Glutamatergic neuron (in vitro differentiated cells): ENCODE measurements at regions not wholly inside any gene's neighbourhood (a gene's known extent, or its start where the extent isn't known, plus 50 kb on each side); places are given as distances from the start of the nearest gene placed in this dataset.

Experiments used
- DNase-seq: peaks from one replicate; pipeline ENCODE4 v3.0.0; 2022
- H3K27ac Mint-ChIP-seq: one replicate; pipeline ENCODE4 v1.8.0; 2020; ENCODE audit warnings: mild to moderate bottlenecking, mixed read lengths, inconsistent platforms; ENCODE audit not compliant: unreplicated experiment
- H3K27me3 Mint-ChIP-seq: one replicate; pipeline ENCODE4 v1.8.0; 2020; ENCODE audit warnings: mild to moderate bottlenecking, moderate library complexity, mixed read lengths, inconsistent platforms; ENCODE audit not compliant: unreplicated experiment
- H3K36me3 Mint-ChIP-seq: one replicate; pipeline ENCODE4 v1.8.0; 2020; ENCODE audit warnings: mild to moderate bottlenecking, mixed read lengths, inconsistent platforms; ENCODE audit not compliant: unreplicated experiment
- H3K4me1 Mint-ChIP-seq: one replicate; pipeline ENCODE4 v1.8.0; 2020; ENCODE audit warnings: mild to moderate bottlenecking, low read depth, mixed read lengths, inconsistent platforms; ENCODE audit not compliant: unreplicated experiment
- H3K4me3 Mint-ChIP-seq: one replicate; pipeline ENCODE4 v1.8.0; 2020; ENCODE audit warnings: mild to moderate bottlenecking, mixed read lengths, inconsistent platforms; ENCODE audit not compliant: unreplicated experiment
- H3K9me3 Mint-ChIP-seq: one replicate; pipeline ENCODE4 v1.8.0; 2020; ENCODE audit warnings: mild to moderate bottlenecking, moderate library complexity, mixed read lengths, inconsistent platforms; ENCODE audit not compliant: unreplicated experiment
- TF ChIP-seq, protein P1 (sequence below): fragments of 200-600 bp; sonication (generic); IDR thresholded peaks from one replicate; pipeline ENCODE4 v1.5.0; 2021; ENCODE audit not compliant: partially characterized antibody, unreplicated experiment

- H3K27me3 Mint-ChIP-seq, result no peaks in the 10 kb centered on the region
- DNase-seq, result no peak
- no peak overlapping the region for H3K4me3 Mint-ChIP-seq
- no peaks in the 10 kb centered on the region for H3K4me1 Mint-ChIP-seq
- no peak overlapping the region for H3K27ac Mint-ChIP-seq
- H3K36me3 Mint-ChIP-seq, result peaks cover 13% of the 10 kb centered on the region
- TF ChIP-seq, protein P1, sequence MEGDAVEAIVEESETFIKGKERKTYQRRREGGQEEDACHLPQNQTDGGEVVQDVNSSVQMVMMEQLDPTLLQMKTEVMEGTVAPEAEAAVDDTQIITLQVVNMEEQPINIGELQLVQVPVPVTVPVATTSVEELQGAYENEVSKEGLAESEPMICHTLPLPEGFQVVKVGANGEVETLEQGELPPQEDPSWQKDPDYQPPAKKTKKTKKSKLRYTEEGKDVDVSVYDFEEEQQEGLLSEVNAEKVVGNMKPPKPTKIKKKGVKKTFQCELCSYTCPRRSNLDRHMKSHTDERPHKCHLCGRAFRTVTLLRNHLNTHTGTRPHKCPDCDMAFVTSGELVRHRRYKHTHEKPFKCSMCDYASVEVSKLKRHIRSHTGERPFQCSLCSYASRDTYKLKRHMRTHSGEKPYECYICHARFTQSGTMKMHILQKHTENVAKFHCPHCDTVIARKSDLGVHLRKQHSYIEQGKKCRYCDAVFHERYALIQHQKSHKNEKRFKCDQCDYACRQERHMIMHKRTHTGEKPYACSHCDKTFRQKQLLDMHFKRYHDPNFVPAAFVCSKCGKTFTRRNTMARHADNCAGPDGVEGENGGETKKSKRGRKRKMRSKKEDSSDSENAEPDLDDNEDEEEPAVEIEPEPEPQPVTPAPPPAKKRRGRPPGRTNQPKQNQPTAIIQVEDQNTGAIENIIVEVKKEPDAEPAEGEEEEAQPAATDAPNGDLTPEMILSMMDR, result no peak
- H3K9me3 Mint-ChIP-seq, result peaks cover 3% of the 10 kb centered on the region
Measured at GRCh38 chr5:88119535-88120125, 149.0 kb downstream of the TMEM161B start.

- H3K27me3 Mint-ChIP-seq, result no peaks in the 10 kb centered on the region
- no peak overlapping the region for H3K4me3 Mint-ChIP-seq
- no peak overlapping the region for H3K27ac Mint-ChIP-seq
- peaks cover 3% of the 10 kb centered on the region for H3K9me3 Mint-ChIP-seq
- no peak for DNase-seq
- peaks cover 13% of the 10 kb centered on the region for H3K36me3 Mint-ChIP-seq
- TF ChIP-seq, protein P1, result no peak
- no peaks in the 10 kb centered on the region for H3K4me1 Mint-ChIP-seq
Measured at GRCh38 chr5:88118179-88118578, 150.5 kb downstream of the TMEM161B start.

- Mint-ChIP-seq H3K36me3 (peaks cover 13% of the 10 kb centered on the region), H3K27me3 (no peaks in the 10 kb centered on the region), H3K4me3 (no peak overlapping the region), H3K27ac (no peak overlapping the region), H3K4me1 (no peaks in the 10 kb centered on the region), H3K9me3 (peaks cover 3% of the 10 kb centered on the region)
- no peak for DNase-seq
- TF ChIP-seq, protein P1, result no peak
Measured at GRCh38 chr5:88117546-88117945, 151.1 kb downstream of the TMEM161B start.

DNA sequence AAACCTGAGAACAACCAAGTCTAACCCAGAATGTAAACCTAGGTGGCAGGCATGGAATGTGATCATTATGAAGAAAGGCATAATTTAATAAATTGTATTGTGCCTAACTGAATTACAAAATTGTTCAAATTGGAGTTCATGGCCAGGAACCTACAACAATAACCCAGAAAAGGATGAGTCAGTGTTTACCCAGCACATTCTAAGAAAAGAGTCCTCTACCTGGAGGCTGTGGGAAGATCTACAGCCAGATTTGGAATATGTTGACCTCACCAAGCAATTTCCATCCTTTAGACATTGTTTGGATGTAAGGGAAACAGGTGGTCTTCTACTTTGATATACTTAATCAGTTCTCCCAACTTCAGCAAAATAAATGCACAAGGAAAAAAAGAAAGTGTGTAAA is 152.2 kb downstream of the TMEM161B start:
- no peak for DNase-seq
- Mint-ChIP-seq H3K4me3 (no peak overlapping the region), H3K27me3 (no peaks in the 10 kb centered on the region), H3K4me1 (no peaks in the 10 kb centered on the region), H3K9me3 (peaks cover 3% of the 10 kb centered on the region), H3K36me3 (peaks cover 8% of the 10 kb centered on the region), H3K27ac (no peak overlapping the region)
- TF ChIP-seq, protein P1, result no peak

DNA sequence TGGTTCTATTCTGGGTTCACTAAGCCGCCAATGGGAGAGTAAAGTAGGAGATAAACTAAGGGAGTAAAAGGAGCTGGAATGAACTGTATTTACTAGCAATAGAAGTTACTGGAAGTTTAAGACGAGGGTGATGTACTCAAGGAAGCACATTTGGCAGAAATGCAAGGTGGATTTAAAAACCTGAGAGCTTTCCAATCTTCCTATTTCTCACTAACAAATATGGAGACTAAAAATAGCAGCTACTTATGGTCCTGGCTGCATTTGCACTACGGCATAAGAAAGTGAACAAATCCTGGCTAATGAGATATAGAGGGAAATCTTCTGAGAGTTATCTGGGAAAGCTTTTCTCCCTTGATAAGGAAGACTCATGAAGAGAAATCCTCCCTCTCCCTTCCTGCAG is 153.4 kb downstream of the TMEM161B start:
- H3K27ac Mint-ChIP-seq, result no peak overlapping the region
- peaks cover 3% of the 10 kb centered on the region for H3K9me3 Mint-ChIP-seq
- TF ChIP-seq, protein P1, result no peak
- DNase-seq, result no peak
- no peaks in the 10 kb centered on the region for H3K4me1 Mint-ChIP-seq
- H3K4me3 Mint-ChIP-seq, result no peak overlapping the region
- no peaks in the 10 kb centered on the region for H3K36me3 Mint-ChIP-seq
- no peaks in the 10 kb centered on the region for H3K27me3 Mint-ChIP-seq
